Suprapubic skin (tissue), 4 donors: ENCODE measurements at regions not wholly inside any gene's neighbourhood (a gene's known extent, or its start where the extent isn't known, plus 50 kb on each side); places are given as distances from the start of the nearest gene placed in this dataset.
"Not testable (repeated sequence)": the region's sequence is repeated elsewhere in the genome, so short reads cannot be mapped to it uniquely, and the experiment has no call there.

Experiments
- DNase-seq, 2 donors: peaks; one replicate each; pipeline ENCODE4 v3.0.0-alpha.2; 2019; ENCODE audit warnings: low spot score in 2 of 2
- H3K27ac ChIP-seq: fragments of 200-600 bp; sonication (generic); one replicate; pipeline ENCODE4 v1.5.1; 2019
- H3K27me3 ChIP-seq: fragments of 200-600 bp; sonication (generic); one replicate; pipeline ENCODE4 v1.5.1; 2019
- H3K36me3 ChIP-seq: fragments of 200-600 bp; sonication (generic); one replicate; pipeline ENCODE4 v1.5.1; 2019
- H3K4me1 ChIP-seq: fragments of 200-600 bp; sonication (generic); one replicate; pipeline ENCODE4 v1.5.1; 2019
- H3K4me3 ChIP-seq: fragments of 200-600 bp; sonication (generic); one replicate; pipeline ENCODE4 v1.5.1; 2019; ENCODE audit warnings: mild to moderate bottlenecking
- H3K9me3 ChIP-seq: fragments of 200-600 bp; sonication (generic); one replicate; pipeline ENCODE4 v1.5.1; 2019
- CTCF ChIP-seq, 2 donors: fragments of 200-600 bp in 1 of 2; fragments of 450-650 bp in 1 of 2; sonication (generic) in 1 of 2; IDR thresholded peaks; one replicate each; pipeline ENCODE4 v1.5.1; 2016 to 2019; ENCODE audit warnings: antibody characterized with exemption in 2 of 2, mild to moderate bottlenecking in 1 of 2, moderate library complexity in 1 of 2
- EP300 ChIP-seq: sonication (generic); formaldehyde crosslinking; IDR thresholded peaks from one replicate; pipeline ENCODE4 v1.6.1; 2017; ENCODE audit warnings: antibody characterized with exemption
- POLR2A ChIP-seq, 2 donors: fragments of 450-650 bp; IDR thresholded peaks; one replicate each; pipeline ENCODE4 v1.6.1; 2017; ENCODE audit warnings: antibody characterized with exemption in 2 of 2, mild to moderate bottlenecking in 2 of 2, moderate library complexity in 2 of 2
- POLR2AphosphoS5 ChIP-seq, 3 donors: sonication (generic); formaldehyde crosslinking; IDR thresholded peaks; one replicate each; pipeline ENCODE4 v1.6.1; 2017; ENCODE audit warnings: antibody characterized with exemption in 3 of 3
- WGBS: methylation state at CpG from one replicate; pipeline ENCODE4 v1.1.5; 2018; 5-methylcytosine and 5-hydroxymethylcytosine counted together

GRCh38 chr13:86606264-86606663 lies 807.0 kb upstream of the SLITRK6 start:
- H3K27ac ChIP-seq, result no peak overlapping the region
- no peaks in the 10 kb centered on the region for H3K27me3 ChIP-seq
- H3K4me3 ChIP-seq, result no peak overlapping the region
- 60% methylated on average over 2 of the region's 2 CpGs for WGBS
- H3K9me3 ChIP-seq, result no peaks in the 10 kb centered on the region
- no peaks in the 10 kb centered on the region for H3K36me3 ChIP-seq
- no peak for DNase-seq
- no peak for TF ChIP-seq CTCF (IDR thresholded peaks at IDR 0.05)
- TF ChIP-seq POLR2A (IDR thresholded peaks at IDR 0.05), result no peak
- no peak for TF ChIP-seq POLR2AphosphoS5 (IDR thresholded peaks at IDR 0.05)
- no peak for TF ChIP-seq EP300
- H3K4me1 ChIP-seq, result no peaks in the 10 kb centered on the region

- TF ChIP-seq POLR2A (IDR thresholded peaks at IDR 0.05) (no peak), POLR2AphosphoS5 (IDR thresholded peaks at IDR 0.05) (no peak), EP300 (no peak), CTCF (IDR thresholded peaks at IDR 0.05) (no peak)
- Histone ChIP-seq H3K9me3 (no peaks in the 10 kb centered on the region), H3K4me3 (no peak overlapping the region), H3K27me3 (no peaks in the 10 kb centered on the region), H3K4me1 (no peaks in the 10 kb centered on the region), H3K36me3 (no peaks in the 10 kb centered on the region), H3K27ac (no peak overlapping the region)
- no peak for DNase-seq
- WGBS, result 93% methylated on average over 2 of the region's 2 CpGs
These were observed 809.5 kb upstream of the SLITRK6 start for GRCh38 chr13:86608701-86609100.

DNA sequence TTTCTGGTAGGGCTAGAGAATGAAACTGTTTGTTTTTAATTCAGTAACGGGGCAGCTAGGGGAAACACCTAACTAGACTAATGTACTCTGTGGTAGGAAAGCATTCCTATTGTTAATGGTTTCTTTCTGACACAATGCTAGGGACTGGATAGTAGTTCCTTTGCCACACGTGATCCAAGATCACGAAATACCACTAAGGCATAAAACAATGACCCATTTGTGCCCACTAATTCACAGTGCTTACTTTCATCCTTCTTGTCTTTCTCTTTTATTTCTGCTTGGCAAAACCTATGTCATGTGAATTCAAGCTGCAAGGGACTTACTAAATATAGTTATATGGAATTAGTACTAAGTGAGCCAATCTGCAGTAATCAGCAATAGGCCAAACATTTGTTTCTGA lies 834.1 kb upstream of the SLITRK6 start:
- Histone ChIP-seq H3K9me3 (no peaks in the 10 kb centered on the region), H3K27ac (no peak overlapping the region), H3K4me1 (no peaks in the 10 kb centered on the region), H3K36me3 (no peaks in the 10 kb centered on the region), H3K27me3 (no peaks in the 10 kb centered on the region), H3K4me3 (no peak overlapping the region)
- WGBS, result 62% methylated on average over 3 of the region's 3 CpGs
- DNase-seq, result no peak
- no peak for TF ChIP-seq CTCF (IDR thresholded peaks at IDR 0.05)

DNA sequence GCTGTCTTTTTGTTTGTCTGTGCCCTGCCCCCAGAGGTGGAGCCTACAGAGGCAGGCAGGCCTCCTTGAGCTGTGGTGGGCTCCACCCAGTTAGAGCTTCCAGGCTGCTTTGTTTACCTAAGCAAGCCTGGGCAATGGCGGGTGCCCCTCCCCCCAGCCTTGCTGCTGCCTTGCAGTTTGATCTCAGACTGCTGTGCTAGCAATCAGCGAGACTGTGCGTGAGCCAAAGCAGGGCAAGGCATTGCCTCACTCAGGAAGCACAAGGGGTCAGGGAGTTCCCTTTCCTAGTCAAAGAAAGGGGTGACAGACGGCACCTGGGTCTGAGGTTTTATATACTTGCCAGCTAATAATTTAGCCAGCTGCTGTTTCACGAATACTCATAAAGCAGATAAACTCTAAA lies 852.0 kb upstream of the SLITRK6 start:
- not testable (repeated sequence) for H3K4me3 ChIP-seq, DNase-seq, H3K9me3 ChIP-seq, H3K36me3 ChIP-seq, H3K27ac ChIP-seq, H3K4me1 ChIP-seq, H3K27me3 ChIP-seq
- WGBS, result 57% methylated on average over 4 of the region's 5 CpGs

GRCh38 chr13:86653009-86653408 lies 853.8 kb upstream of the SLITRK6 start:
- no peak for DNase-seq
- no peak for TF ChIP-seq CTCF (IDR thresholded peaks at IDR 0.05)
- no peak for TF ChIP-seq POLR2AphosphoS5 (IDR thresholded peaks at IDR 0.05)
- no peak for TF ChIP-seq POLR2A (IDR thresholded peaks at IDR 0.05)
- no peak for TF ChIP-seq EP300
- peaks cover 6% of the 10 kb centered on the region for H3K9me3 ChIP-seq
- no peak overlapping the region for H3K4me3 ChIP-seq
- no peaks in the 10 kb centered on the region for H3K36me3 ChIP-seq
- no peaks in the 10 kb centered on the region for H3K4me1 ChIP-seq
- no peaks in the 10 kb centered on the region for H3K27me3 ChIP-seq
- no peak overlapping the region for H3K27ac ChIP-seq

DNA sequence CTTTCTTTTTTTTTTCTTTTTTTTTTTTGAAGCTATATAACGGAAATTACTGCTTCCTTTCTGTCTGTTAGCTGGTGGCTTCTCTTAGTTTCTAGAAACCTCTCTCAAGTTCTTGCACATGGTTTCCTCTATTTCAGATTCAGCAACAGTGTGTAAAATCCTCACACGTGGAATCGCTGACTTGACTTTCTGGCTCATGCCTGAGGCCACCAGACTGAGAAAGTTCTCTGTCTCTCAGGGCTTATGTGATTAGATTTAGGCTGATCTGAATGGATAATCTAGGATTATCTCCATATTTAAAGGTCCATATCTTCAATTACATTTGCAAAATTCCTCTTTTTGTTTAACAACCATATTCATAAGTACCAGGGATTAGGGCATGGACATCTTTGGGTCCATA lies 856.3 kb upstream of the SLITRK6 start:
- Histone ChIP-seq H3K36me3 (no peaks in the 10 kb centered on the region), H3K9me3 (peaks cover 6% of the 10 kb centered on the region), H3K4me3 (no peak overlapping the region), H3K27me3 (no peaks in the 10 kb centered on the region), H3K27ac (no peak overlapping the region), H3K4me1 (no peaks in the 10 kb centered on the region)
- 86% methylated on average over 3 of the region's 3 CpGs for WGBS
- no peak for TF ChIP-seq CTCF (IDR thresholded peaks at IDR 0.05)
- TF ChIP-seq POLR2A (IDR thresholded peaks at IDR 0.05), result no peak
- TF ChIP-seq EP300, result no peak
- no peak for TF ChIP-seq POLR2AphosphoS5 (IDR thresholded peaks at IDR 0.05)
- no peak for DNase-seq
